MM.1S (cell line): ENCODE measurements at regions not wholly inside any gene's neighbourhood (a gene's known extent, or its start where the extent isn't known, plus 50 kb on each side); places are given as distances from the start of the nearest gene placed in this dataset.

ENCODE experiments used
- DNase-seq: peaks from one replicate; pipeline ENCODE4 v3.0.0-alpha.2; 2015
- H2AFZ ChIP-seq: fragments of 300-600 bp; sonication (generic); 2 replicates; pipeline ENCODE4 v1.6.0; 2016; ENCODE audit warnings: antibody characterized with exemption, low read length
- H3F3A ChIP-seq: fragments of 300-600 bp; sonication (generic); 2 replicates; pipeline ENCODE4 v1.6.1; 2016; ENCODE audit warnings: mild to moderate bottlenecking, antibody characterized with exemption, low read length, moderate library complexity, mixed read lengths; ENCODE audit not compliant: insufficient read depth
- H3K27ac ChIP-seq: fragments of 300-600 bp; sonication (generic); 2 replicates; pipeline ENCODE4 v1.5.1; 2016; ENCODE audit warnings: mild to moderate bottlenecking, low read length
- H3K27me3 ChIP-seq: fragments of 300-600 bp; sonication (generic); replicated peaks from 2 replicates; pipeline ENCODE4 v1.6.0; 2016; ENCODE audit warnings: low read length; ENCODE audit not compliant: insufficient read depth
- H3K36me3 ChIP-seq: fragments of 300-600 bp; sonication (generic); replicated peaks from 2 replicates; pipeline ENCODE4 v1.6.1; 2016; ENCODE audit warnings: mild to moderate bottlenecking, low read length, mixed read lengths; ENCODE audit not compliant: insufficient read depth
- H3K4me1 ChIP-seq: fragments of 300-600 bp; sonication (generic); 2 replicates; pipeline ENCODE4 v1.6.1; 2016; ENCODE audit warnings: low read length, mixed read lengths
- H3K4me2 ChIP-seq: fragments of 300-600 bp; sonication (generic); 2 replicates; pipeline ENCODE4 v1.6.0; 2016; ENCODE audit warnings: low read depth, low read length
- H3K4me3 ChIP-seq: fragments of 300-600 bp; sonication (generic); 2 replicates; pipeline ENCODE4 v1.5.1; 2016; ENCODE audit warnings: low read length, mixed read lengths
- H3K79me2 ChIP-seq: fragments of 300-600 bp; sonication (generic); 2 replicates; pipeline ENCODE4 v1.6.1; 2016; ENCODE audit warnings: mixed run types, low read length, mixed read lengths
- H3K9ac ChIP-seq: fragments of 300-600 bp; sonication (generic); 2 replicates; pipeline ENCODE4 v1.6.1; 2016; ENCODE audit warnings: low read length, mixed read lengths
- H3K9me2 ChIP-seq: fragments of 300-600 bp; sonication (generic); replicated peaks from 2 replicates; pipeline ENCODE4 v1.6.1; 2016; ENCODE audit warnings: mild to moderate bottlenecking, low read length, mixed read lengths; ENCODE audit not compliant: insufficient read depth
- H3K9me3 ChIP-seq: fragments of 300-600 bp; sonication (generic); replicated peaks from 2 replicates; pipeline ENCODE4 v1.6.1; 2016; ENCODE audit warnings: mild to moderate bottlenecking, low read length, mixed read lengths; ENCODE audit not compliant: insufficient read depth
- H4K20me1 ChIP-seq: fragments of 300-600 bp; sonication (generic); 2 replicates; pipeline ENCODE4 v1.6.1; 2016; ENCODE audit warnings: mild to moderate bottlenecking, low read length, moderate library complexity, mixed read lengths; ENCODE audit not compliant: insufficient read depth
- EZH2 ChIP-seq: fragments of 300-600 bp; sonication (generic); optimal IDR thresholded peaks from 2 replicates; pipeline ENCODE3; 2017; ENCODE audit warnings: low read depth, mild to moderate bottlenecking, antibody characterized with exemption, low read length, mixed read lengths
- EZH2phosphoT487 ChIP-seq: fragments of 300-600 bp; sonication (generic); IDR thresholded peaks from 2 replicates; pipeline ENCODE4 v1.6.1; 2018; ENCODE audit warnings: antibody characterized with exemption, low read length
- TF ChIP-seq, protein P1 (sequence below): fragments of 300-600 bp; sonication (generic); IDR thresholded peaks from 2 replicates; pipeline ENCODE4 v1.5.1; 2016; ENCODE audit warnings: antibody characterized with exemption, low read length, mixed read lengths

DNA sequence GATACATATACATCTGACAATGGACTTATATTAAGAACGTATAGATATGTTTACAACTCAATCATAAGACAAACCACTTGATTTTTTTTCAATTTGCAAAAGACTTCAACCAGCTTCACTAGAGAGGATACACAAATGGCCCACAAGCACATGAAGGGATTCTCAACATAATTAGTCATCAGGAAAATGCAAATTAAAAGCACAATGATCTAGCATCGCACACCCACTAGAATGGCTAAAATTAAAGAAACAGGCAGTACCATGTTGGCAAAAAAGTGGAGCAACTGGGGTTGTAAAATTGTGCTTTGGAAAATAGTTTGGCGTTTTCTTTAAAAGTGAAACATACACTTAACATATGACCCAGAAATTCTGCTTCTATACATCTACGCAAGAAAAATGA, 80.0 kb upstream of the TRIO start:
- no peak for DNase-seq
- no peak overlapping the region for H3K9ac ChIP-seq
- H3K27ac ChIP-seq = no peak overlapping the region
- no peaks in the 10 kb centered on the region for H3K4me1 ChIP-seq
- H3K4me3 ChIP-seq = no peak overlapping the region
- H2AFZ ChIP-seq = no peak overlapping the region
- no peaks in the 10 kb centered on the region for H3K27me3 ChIP-seq
- no peaks in the 10 kb centered on the region for H3F3A ChIP-seq
- H3K4me2 ChIP-seq = no peak overlapping the region
- H3K9me3 ChIP-seq = no peaks in the 10 kb centered on the region
- TF ChIP-seq, protein P1, sequence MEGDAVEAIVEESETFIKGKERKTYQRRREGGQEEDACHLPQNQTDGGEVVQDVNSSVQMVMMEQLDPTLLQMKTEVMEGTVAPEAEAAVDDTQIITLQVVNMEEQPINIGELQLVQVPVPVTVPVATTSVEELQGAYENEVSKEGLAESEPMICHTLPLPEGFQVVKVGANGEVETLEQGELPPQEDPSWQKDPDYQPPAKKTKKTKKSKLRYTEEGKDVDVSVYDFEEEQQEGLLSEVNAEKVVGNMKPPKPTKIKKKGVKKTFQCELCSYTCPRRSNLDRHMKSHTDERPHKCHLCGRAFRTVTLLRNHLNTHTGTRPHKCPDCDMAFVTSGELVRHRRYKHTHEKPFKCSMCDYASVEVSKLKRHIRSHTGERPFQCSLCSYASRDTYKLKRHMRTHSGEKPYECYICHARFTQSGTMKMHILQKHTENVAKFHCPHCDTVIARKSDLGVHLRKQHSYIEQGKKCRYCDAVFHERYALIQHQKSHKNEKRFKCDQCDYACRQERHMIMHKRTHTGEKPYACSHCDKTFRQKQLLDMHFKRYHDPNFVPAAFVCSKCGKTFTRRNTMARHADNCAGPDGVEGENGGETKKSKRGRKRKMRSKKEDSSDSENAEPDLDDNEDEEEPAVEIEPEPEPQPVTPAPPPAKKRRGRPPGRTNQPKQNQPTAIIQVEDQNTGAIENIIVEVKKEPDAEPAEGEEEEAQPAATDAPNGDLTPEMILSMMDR = no peak
- TF ChIP-seq EZH2 = no peak
- no peak for TF ChIP-seq EZH2phosphoT487
- H3K36me3 ChIP-seq = no peaks in the 10 kb centered on the region
- no peaks in the 10 kb centered on the region for H3K9me2 ChIP-seq
- H4K20me1 ChIP-seq = no peaks in the 10 kb centered on the region
- H3K79me2 ChIP-seq = no peaks in the 10 kb centered on the region

- H4K20me1 ChIP-seq = no peaks in the 10 kb centered on the region
These were observed 81.0 kb upstream of the TRIO start for GRCh38 chr5:14062178-14062577.

GRCh38 chr5:14061106-14061505, 82.0 kb upstream of the TRIO start:
- H3F3A ChIP-seq = no peaks in the 10 kb centered on the region
- H3K36me3 ChIP-seq = no peaks in the 10 kb centered on the region
- H3K4me1 ChIP-seq = no peaks in the 10 kb centered on the region
- H3K27me3 ChIP-seq = no peaks in the 10 kb centered on the region
- no peak overlapping the region for H3K9ac ChIP-seq
- no peak overlapping the region for H3K4me3 ChIP-seq
- DNase-seq = no peak
- H2AFZ ChIP-seq = no peak overlapping the region
- no peaks in the 10 kb centered on the region for H3K79me2 ChIP-seq
- no peak overlapping the region for H3K27ac ChIP-seq
- TF ChIP-seq EZH2 (no peak), EZH2phosphoT487 (no peak)
- TF ChIP-seq, protein P1 = no peak
- no peaks in the 10 kb centered on the region for H4K20me1 ChIP-seq
- H3K9me2 ChIP-seq = no peaks in the 10 kb centered on the region
- no peak overlapping the region for H3K4me2 ChIP-seq
- no peaks in the 10 kb centered on the region for H3K9me3 ChIP-seq

More at GRCh38 chr5:14062178-14062577, 81.0 kb upstream of the TRIO start:
- H3K79me2 ChIP-seq = no peaks in the 10 kb centered on the region
- no peak for DNase-seq
- H3K4me1 ChIP-seq = no peaks in the 10 kb centered on the region
- TF ChIP-seq EZH2 = no peak
- TF ChIP-seq EZH2phosphoT487 = no peak
- no peaks in the 10 kb centered on the region for H3K36me3 ChIP-seq
- no peaks in the 10 kb centered on the region for H3K9me2 ChIP-seq
- no peaks in the 10 kb centered on the region for H3K27me3 ChIP-seq
- H3K27ac ChIP-seq = no peak overlapping the region
- H3K9me3 ChIP-seq = no peaks in the 10 kb centered on the region
- no peak overlapping the region for H3K4me3 ChIP-seq
- H3K4me2 ChIP-seq = no peak overlapping the region
- no peak overlapping the region for H2AFZ ChIP-seq
- no peak overlapping the region for H3K9ac ChIP-seq
- no peaks in the 10 kb centered on the region for H3F3A ChIP-seq

DNA sequence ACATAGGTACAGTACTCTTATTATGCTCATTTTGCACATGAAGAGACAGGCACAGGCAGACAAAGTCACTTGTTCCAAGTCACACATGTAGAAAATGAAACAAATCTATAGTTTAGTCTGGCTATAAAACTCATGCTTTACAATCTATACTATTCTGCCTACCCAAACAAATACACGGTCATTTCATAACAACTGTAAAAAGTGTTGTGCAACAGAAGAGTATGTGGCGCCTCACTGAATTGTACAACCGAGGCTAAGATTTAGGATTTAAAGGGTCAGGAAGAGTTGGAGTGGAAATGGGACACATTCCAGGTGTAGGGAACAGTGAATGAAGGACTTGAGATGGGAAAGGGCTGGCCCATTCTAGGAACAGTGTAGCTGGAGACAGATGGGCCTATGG, 82.9 kb upstream of the TRIO start:
- Histone ChIP-seq H3K79me2 (no peaks in the 10 kb centered on the region), H3K9me2 (no peaks in the 10 kb centered on the region), H3K27me3 (no peaks in the 10 kb centered on the region), H3K9me3 (no peaks in the 10 kb centered on the region), H3K36me3 (no peaks in the 10 kb centered on the region), H4K20me1 (no peaks in the 10 kb centered on the region), H3K4me3 (no peak overlapping the region), H3K4me2 (no peak overlapping the region), H3K4me1 (no peaks in the 10 kb centered on the region), H3K27ac (no peak overlapping the region), H2AFZ (no peak overlapping the region), H3F3A (no peaks in the 10 kb centered on the region), H3K9ac (no peak overlapping the region)
- TF ChIP-seq, protein P1 = no peak
- TF ChIP-seq EZH2 (no peak), EZH2phosphoT487 (no peak)
- no peak for DNase-seq
